ENCODE measurements at regions not wholly inside any gene's neighbourhood (a gene's known extent, or its start where the extent isn't known, plus 50 kb on each side); places are given as distances from the start of the nearest gene placed in this dataset.

DNA sequence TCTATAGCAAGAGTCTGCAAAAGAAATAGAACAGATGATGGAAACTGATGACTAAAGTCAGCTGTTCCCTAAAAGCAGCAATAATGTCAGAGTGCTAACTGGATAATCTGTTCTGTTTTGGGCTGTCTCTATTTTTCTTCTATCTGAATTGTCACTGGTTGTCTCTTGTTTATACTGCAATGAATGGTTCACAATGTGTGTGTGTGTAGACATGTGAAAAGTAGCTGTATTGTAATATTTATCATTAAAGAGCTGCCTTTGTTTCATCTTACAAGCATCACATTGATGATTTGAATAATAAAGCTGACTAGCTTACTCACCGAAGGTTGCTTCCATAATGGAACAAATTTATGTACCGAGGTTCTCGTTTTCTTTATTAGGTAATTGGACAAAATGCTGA is 456.0 kb upstream of the ZEB2 start:
- H3K18ac ChIP-seq (ENCODE audit: insufficient read length, low read depth, low read length): no peak overlapping the region
- DNase-seq: no peak
- no peak overlapping the region for H2BK15ac ChIP-seq (ENCODE audit: low read depth, low read length)
- H4K20me1 ChIP-seq (ENCODE audit: control insufficient read depth, insufficient read depth, insufficient read length): no peaks in the 10 kb centered on the region
- peaks cover 2% of the 10 kb centered on the region in 2 experiments; a peak in 4 of 5 replicates for H3K9me3 Mint-ChIP-seq
- no peak overlapping the region for H3K27ac ChIP-seq (ENCODE audit: insufficient read length, low read depth, low read length)
- no peak overlapping the region for H4K5ac ChIP-seq (ENCODE audit: insufficient read length, low read depth, low read length)
- H3K9me3 ChIP-seq (ENCODE audit: control insufficient read depth, low read depth, low read length): no peaks in the 10 kb centered on the region
- no peak overlapping the region for H3K27ac Mint-ChIP-seq
- H3K4ac ChIP-seq (ENCODE audit: low read depth, low read length): no peak overlapping the region
- no peaks in the 10 kb centered on the region; the same call in 1 of the 2 replicates for H3K79me2 ChIP-seq (ENCODE audit: insufficient read depth, low read length)
- H3K36me3 Mint-ChIP-seq (ENCODE audit: insufficient read depth in 1 of 3, low read depth in 3 of 3): peaks cover 0 to 2% (median 2%) of the 10 kb centered on the region in 3 experiments; a peak in 4 of 7 replicates
- H4K8ac ChIP-seq (replicated peaks; ENCODE audit: insufficient read length, low read depth, low read length): no peak overlapping the region
- no peak overlapping the region for H3K9ac ChIP-seq (ENCODE audit: extremely low read depth, insufficient read length, low read length)
- no peak overlapping the region for H3K4me2 ChIP-seq (ENCODE audit: insufficient read depth, insufficient read length, low read length)
- H3K4me1 Mint-ChIP-seq: peaks cover 0 to 5% of the 10 kb centered on the region in 2 experiments; a peak in 2 of 4 replicates
- H2BK120ac ChIP-seq (ENCODE audit: low read depth, low read length, poor library complexity, severe bottlenecking): no peak overlapping the region
- H3K23ac ChIP-seq (ENCODE audit: insufficient read length, low read depth, low read length): no peak overlapping the region
- H3K4me3 Mint-ChIP-seq: no peak overlapping the region
- no peaks in the 10 kb centered on the region for H3K27me3 Mint-ChIP-seq (ENCODE audit: low read depth)
- H4K91ac ChIP-seq (ENCODE audit: insufficient read length, low read depth, low read length): no peak overlapping the region
- H3K56ac ChIP-seq (ENCODE audit: insufficient read length, low read depth, low read length): no peak overlapping the region
- no peak overlapping the region for H3T11ph ChIP-seq (ENCODE audit: low read length)
- TF ChIP-seq, protein P1, sequence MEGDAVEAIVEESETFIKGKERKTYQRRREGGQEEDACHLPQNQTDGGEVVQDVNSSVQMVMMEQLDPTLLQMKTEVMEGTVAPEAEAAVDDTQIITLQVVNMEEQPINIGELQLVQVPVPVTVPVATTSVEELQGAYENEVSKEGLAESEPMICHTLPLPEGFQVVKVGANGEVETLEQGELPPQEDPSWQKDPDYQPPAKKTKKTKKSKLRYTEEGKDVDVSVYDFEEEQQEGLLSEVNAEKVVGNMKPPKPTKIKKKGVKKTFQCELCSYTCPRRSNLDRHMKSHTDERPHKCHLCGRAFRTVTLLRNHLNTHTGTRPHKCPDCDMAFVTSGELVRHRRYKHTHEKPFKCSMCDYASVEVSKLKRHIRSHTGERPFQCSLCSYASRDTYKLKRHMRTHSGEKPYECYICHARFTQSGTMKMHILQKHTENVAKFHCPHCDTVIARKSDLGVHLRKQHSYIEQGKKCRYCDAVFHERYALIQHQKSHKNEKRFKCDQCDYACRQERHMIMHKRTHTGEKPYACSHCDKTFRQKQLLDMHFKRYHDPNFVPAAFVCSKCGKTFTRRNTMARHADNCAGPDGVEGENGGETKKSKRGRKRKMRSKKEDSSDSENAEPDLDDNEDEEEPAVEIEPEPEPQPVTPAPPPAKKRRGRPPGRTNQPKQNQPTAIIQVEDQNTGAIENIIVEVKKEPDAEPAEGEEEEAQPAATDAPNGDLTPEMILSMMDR (conservative IDR thresholded peaks at IDR 0.05): no peak
- no CpG with 5 or more reads among the region's 3 CpGs for WGBS (ENCODE audit: extremely low coverage, insufficient read length, low lambda C conversion rate)
- no peaks in the 10 kb centered on the region for H3K27me3 ChIP-seq (ENCODE audit: insufficient read depth, low read length)
- no peak overlapping the region for H2BK12ac ChIP-seq (ENCODE audit: insufficient read length, low read depth, low read length)
- H3K4me1 ChIP-seq (ENCODE audit: insufficient read depth, low read length): no peaks in the 10 kb centered on the region
- H2AK5ac ChIP-seq (ENCODE audit: insufficient read length, low read length): no peak overlapping the region
- no peak overlapping the region for H3K14ac ChIP-seq (ENCODE audit: insufficient read depth, low read length)
- no peak overlapping the region for H2BK20ac ChIP-seq (ENCODE audit: low read depth, low read length, poor library complexity, severe bottlenecking)
- no peak overlapping the region for H2BK5ac ChIP-seq (ENCODE audit: insufficient read length, low read length)
- no peaks in the 10 kb centered on the region for H3K23me2 ChIP-seq (ENCODE audit: insufficient read length, low read depth, low read length, poor library complexity, severe bottlenecking)
- H2AFZ ChIP-seq (ENCODE audit: low read length): no peak overlapping the region
- no peaks in the 10 kb centered on the region for H3K79me1 ChIP-seq (ENCODE audit: insufficient read depth, low read depth, low read length, poor library complexity, severe bottlenecking)
